ENCODE measurements at regions not wholly inside any gene's neighbourhood (a gene's known extent, or its start where the extent isn't known, plus 50 kb on each side); places are given as distances from the start of the nearest gene placed in this dataset.

GRCh38 chr16:6916946-6917345 lies 415.7 kb upstream of the RBFOX1 start:
- TF ChIP-seq, protein P1, sequence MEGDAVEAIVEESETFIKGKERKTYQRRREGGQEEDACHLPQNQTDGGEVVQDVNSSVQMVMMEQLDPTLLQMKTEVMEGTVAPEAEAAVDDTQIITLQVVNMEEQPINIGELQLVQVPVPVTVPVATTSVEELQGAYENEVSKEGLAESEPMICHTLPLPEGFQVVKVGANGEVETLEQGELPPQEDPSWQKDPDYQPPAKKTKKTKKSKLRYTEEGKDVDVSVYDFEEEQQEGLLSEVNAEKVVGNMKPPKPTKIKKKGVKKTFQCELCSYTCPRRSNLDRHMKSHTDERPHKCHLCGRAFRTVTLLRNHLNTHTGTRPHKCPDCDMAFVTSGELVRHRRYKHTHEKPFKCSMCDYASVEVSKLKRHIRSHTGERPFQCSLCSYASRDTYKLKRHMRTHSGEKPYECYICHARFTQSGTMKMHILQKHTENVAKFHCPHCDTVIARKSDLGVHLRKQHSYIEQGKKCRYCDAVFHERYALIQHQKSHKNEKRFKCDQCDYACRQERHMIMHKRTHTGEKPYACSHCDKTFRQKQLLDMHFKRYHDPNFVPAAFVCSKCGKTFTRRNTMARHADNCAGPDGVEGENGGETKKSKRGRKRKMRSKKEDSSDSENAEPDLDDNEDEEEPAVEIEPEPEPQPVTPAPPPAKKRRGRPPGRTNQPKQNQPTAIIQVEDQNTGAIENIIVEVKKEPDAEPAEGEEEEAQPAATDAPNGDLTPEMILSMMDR (IDR thresholded peaks at IDR 0.05 in 4 of 5, conservative IDR thresholded peaks at IDR 0.05 in 1 of 5), result no peak
- TF ChIP-seq POLR2A (IDR thresholded peaks at IDR 0.05), result no peak
